SK-N-SH (cell line): ENCODE measurements at regions not wholly inside any gene's neighbourhood (a gene's known extent, or its start where the extent isn't known, plus 50 kb on each side); places are given as distances from the start of the nearest gene placed in this dataset.
A peak's percentile ranks its signal among the peaks of the same experiment; 100 is the strongest.

ENCODE experiments used
- CTCF ChIA-PET: fragments of 300-600, 350-600 bp; formaldehyde crosslinking; extraction: SDS; loops from one replicate; lab custom pipeline; 2021; lab: Yijun Ruan, JAX
- POLR2A ChIA-PET: fragments of 350-600 bp; sonication (Branson Sonifier 250); formaldehyde crosslinking; extraction: SDS; loops from one replicate; lab custom pipeline; 2020; ENCODE audit warnings: antibody characterized with exemption, inconsistent platforms; lab: Yijun Ruan, JAX
- DNase-seq: peaks from one replicate; pipeline ENCODE4 v3.0.0; 2012
- H2AFZ ChIP-seq: fragments of 200-600 bp; sonication (generic); 2 replicates; pipeline ENCODE4 v1.8.1; 2016; ENCODE audit warnings: antibody characterized with exemption, mild to moderate bottlenecking, low read depth
- H3F3A ChIP-seq: fragments of 200-600 bp; sonication (generic); replicated peaks from 2 replicates; pipeline ENCODE3; 2016; ENCODE audit warnings: antibody characterized with exemption, mild to moderate bottlenecking; ENCODE audit not compliant: insufficient read depth
- H3K27ac ChIP-seq, 2 experiments: fragments of 200-500 bp in 1 of 2; fragments of 200-600 bp in 1 of 2; sonication (Bioruptor generic) in 1 of 2; sonication (generic), shearing (Covaris generic) in 1 of 2; 2 replicates each; pipeline versions ENCODE4 v1.5.1 to v1.6.1; 2014 to 2016; ENCODE audit warnings: low read depth in 2 of 2, inconsistent platforms in 1 of 2, low read length in 1 of 2, mild to moderate bottlenecking in 1 of 2, mixed read lengths in 1 of 2
- H3K27me3 ChIP-seq: fragments of 200-600 bp; sonication (generic), shearing (Covaris generic); 2 replicates; pipeline ENCODE4 v1.6.1; 2016; ENCODE audit warnings: mixed run types; ENCODE audit not compliant: insufficient read depth
- H3K36me3 ChIP-seq, 2 experiments: fragments of 200-500 bp in 1 of 2; fragments of 200-600 bp in 1 of 2; sonication (Bioruptor generic) in 1 of 2; sonication (generic) in 1 of 2; replicated peaks in 1 of 2; 2 replicates each; pipeline versions ENCODE3 to v1.5.1; 2014 to 2016; ENCODE audit warnings: low read length in 1 of 2, mild to moderate bottlenecking in 1 of 2; ENCODE audit not compliant: insufficient read depth in 2 of 2, control insufficient read depth in 1 of 2
- H3K4me1 ChIP-seq, 2 experiments: fragments of 200-500 bp in 1 of 2; fragments of 200-600 bp in 1 of 2; sonication (Bioruptor generic) in 1 of 2; sonication (generic), shearing (Covaris generic) in 1 of 2; 2 replicates each; pipeline versions ENCODE4 v1.5.1 to v1.6.1; 2014 to 2016; ENCODE audit warnings: low read depth in 1 of 2, low read length in 1 of 2, mixed run types in 1 of 2; ENCODE audit not compliant: insufficient read depth in 2 of 2, control insufficient read depth in 1 of 2
- H3K4me2 ChIP-seq: fragments of 200-600 bp; sonication (generic), shearing (Covaris generic); 2 replicates; pipeline ENCODE4 v1.6.1; 2017; ENCODE audit warnings: mixed run types
- H3K4me3 ChIP-seq, 2 experiments: fragments of 200-500 bp in 1 of 2; fragments of 200-600 bp in 1 of 2; sonication (Bioruptor generic) in 1 of 2; sonication (generic), shearing (Covaris generic) in 1 of 2; 2 replicates each; pipeline versions ENCODE4 v1.5.1 to v1.8.1; 2014 to 2016; ENCODE audit warnings: low read depth in 2 of 2, inconsistent platforms in 1 of 2, low read length in 1 of 2, mild to moderate bottlenecking in 1 of 2, mixed read lengths in 1 of 2, moderate library complexity in 1 of 2
- H3K79me2 ChIP-seq: fragments of 200-600 bp; sonication (generic); 2 replicates; pipeline ENCODE4 v1.8.1; 2017; ENCODE audit warnings: mild to moderate bottlenecking; ENCODE audit not compliant: insufficient read depth
- H3K9ac ChIP-seq: fragments of 200-600 bp; sonication (generic); 2 replicates; pipeline ENCODE4 v1.6.1; 2017; ENCODE audit warnings: mixed run types
- H3K9me2 ChIP-seq: fragments of 200-600 bp; sonication (generic); 2 replicates; pipeline ENCODE4 v1.6.1; 2017; ENCODE audit warnings: mixed run types
- H3K9me3 ChIP-seq: fragments of 200-600 bp; sonication (generic); 2 replicates; pipeline ENCODE4 v1.6.1; 2017; ENCODE audit warnings: mixed run types, mild to moderate bottlenecking, moderate library complexity
- H4K20me1 ChIP-seq: fragments of 200-600 bp; sonication (generic); 2 replicates; pipeline ENCODE4 v1.6.1; 2017; ENCODE audit warnings: mild to moderate bottlenecking, mixed run types; ENCODE audit not compliant: insufficient read depth
- ELF1 ChIP-seq: IDR thresholded peaks from 2 replicates; pipeline ENCODE4 v1.4.0; 2012
- EP300 ChIP-seq, 2 experiments: IDR thresholded peaks; 2 replicates each; pipeline versions ENCODE4 v1.4.0 to v1.6.1; 2012; ENCODE audit warnings: borderline replicate concordance in 1 of 2, low read depth in 1 of 2, low read length in 1 of 2
- EZH2phosphoT487 ChIP-seq: fragments of 200-600 bp; sonication (generic); IDR thresholded peaks from 2 replicates; pipeline ENCODE4 v1.6.1; 2017; ENCODE audit warnings: low read depth, mixed run types, mild to moderate bottlenecking, antibody characterized with exemption, moderate library complexity, borderline replicate concordance
- FOSL2 ChIP-seq: IDR thresholded peaks from 2 replicates; pipeline ENCODE4 v1.4.0; 2012; ENCODE audit warnings: low read depth, mild to moderate bottlenecking, moderate library complexity, borderline replicate concordance
- FOXJ3 ChIP-seq: sonication (generic); formaldehyde crosslinking; IDR thresholded peaks from 2 replicates; pipeline ENCODE4 v1.5.1; 2020; ENCODE audit warnings: mild to moderate bottlenecking, missing genetic modification reagents
- GABPA ChIP-seq: IDR thresholded peaks from 2 replicates; pipeline ENCODE4 v1.4.0; 2012; ENCODE audit warnings: low read depth, mild to moderate bottlenecking
- IRF3 ChIP-seq: fragments of 150-350 bp; IDR thresholded peaks from 2 replicates; pipeline ENCODE4 v1.6.1; 2016; ENCODE audit warnings: mild to moderate bottlenecking, low read depth, low read length
- JUND ChIP-seq: IDR thresholded peaks from 2 replicates; pipeline ENCODE4 v1.4.0; 2012
- MAX ChIP-seq: IDR thresholded peaks from 2 replicates; pipeline ENCODE4 v1.4.0; 2012; ENCODE audit warnings: low read depth
- MEF2A ChIP-seq: IDR thresholded peaks from 2 replicates; pipeline ENCODE4 v1.4.0; 2012; ENCODE audit warnings: low read depth, borderline replicate concordance
- NFIC ChIP-seq: IDR thresholded peaks from 2 replicates; pipeline ENCODE4 v1.4.0; 2012; ENCODE audit warnings: borderline replicate concordance
- NRF1 ChIP-seq: IDR thresholded peaks from 2 replicates; pipeline ENCODE4 v1.6.1; 2012; ENCODE audit warnings: low read depth, mild to moderate bottlenecking, low read length
- POLR2AphosphoS5 ChIP-seq: IDR thresholded peaks from 2 replicates; pipeline ENCODE4 v1.6.1; 2012; ENCODE audit warnings: low read depth, low read length
- SIN3A ChIP-seq: IDR thresholded peaks from 2 replicates; pipeline ENCODE4 v1.6.1; 2012; ENCODE audit warnings: low read depth, mild to moderate bottlenecking, low read length, moderate library complexity, borderline replicate concordance
- SMC3 ChIP-seq: IDR thresholded peaks from 2 replicates; pipeline ENCODE4 v1.6.1; 2012; ENCODE audit warnings: low read depth, low read length, improper control_type of control experiment
- TCF12 ChIP-seq: IDR thresholded peaks from 2 replicates; pipeline ENCODE4 v1.4.0; 2012
- USF1 ChIP-seq: IDR thresholded peaks from 2 replicates; pipeline ENCODE4 v1.4.0; 2012; ENCODE audit warnings: low read depth, borderline replicate concordance
- USF2 ChIP-seq: fragments of 150-350 bp; IDR thresholded peaks from 2 replicates; pipeline ENCODE4 v1.6.1; 2017; ENCODE audit warnings: antibody characterized with exemption, low read length, low read depth, borderline replicate concordance
- ZBTB33 ChIP-seq: IDR thresholded peaks from 2 replicates; pipeline ENCODE4 v1.4.0; 2012; ENCODE audit warnings: low read depth, borderline replicate concordance
- WGBS: methylation state at CpG from one replicate; pipeline ENCODE4 v1.1.6; 2017; ENCODE audit warnings: low lambda C conversion rate; 5-methylcytosine and 5-hydroxymethylcytosine counted together

GRCh38 chr1:60959701-60960100 is 122.7 kb upstream of the NFIA start:
- TF ChIP-seq FOXJ3 (CRISPR knock-in tag): no peak
- TF ChIP-seq NRF1: no peak
- TF ChIP-seq EP300 (IDR thresholded peaks at IDR 0.05; ENCODE audit: borderline replicate concordance in 1 of 2, low read depth in 1 of 2, low read length in 1 of 2): no peak
- peak; percentile 49; the same call in 1 of the 2 replicates for TF ChIP-seq TCF12
- TF ChIP-seq IRF3: no peak
- TF ChIP-seq, all 33 proteins: peak for 1
- no peak overlapping the region for H2AFZ ChIP-seq
- no peaks in the 10 kb centered on the region for H3K27me3 ChIP-seq
- no peaks in the 10 kb centered on the region for H4K20me1 ChIP-seq
- peaks cover 0 to 7% of the 10 kb centered on the region in 2 experiments for H3K36me3 ChIP-seq
- ChIA-PET CTCF (interaction anchor here (0.7 to 2.9 kb wide), 4 partner anchors 10 to 988 kb away, joined by 3 to 18 read pairs (median 3); no protein-coding TSS in a partner anchor), POLR2A (no interaction called here)
- no peak overlapping the region for H3K4me3 ChIP-seq
- no peak for DNase-seq
- peaks cover 15 to 33% of the 10 kb centered on the region in 2 experiments; a peak in 2 of 4 replicates for H3K4me1 ChIP-seq
- H3F3A ChIP-seq: no peaks in the 10 kb centered on the region
- H3K9me3 ChIP-seq: no peaks in the 10 kb centered on the region
- 55% methylated on average over 1 of the region's 1 CpG for WGBS
- H3K27ac ChIP-seq: peak overlapping the region; percentile 67 to 86
- H3K9me2 ChIP-seq: no peaks in the 10 kb centered on the region
- no peaks in the 10 kb centered on the region for H3K79me2 ChIP-seq
- no peak overlapping the region for H3K9ac ChIP-seq
- no peak overlapping the region for H3K4me2 ChIP-seq

GRCh38 chr1:60958001-60958400 is 124.4 kb upstream of the NFIA start:
- H3K9me2 ChIP-seq: no peaks in the 10 kb centered on the region
- no peak overlapping the region for H2AFZ ChIP-seq
- H3K4me1 ChIP-seq: peaks cover 15 to 33% of the 10 kb centered on the region in 2 experiments; a peak in 2 of 4 replicates
- no peak for DNase-seq
- peak overlapping the region in 1 of 2 experiments; percentile 34; a peak in 2 of 4 replicates for H3K27ac ChIP-seq
- H3K79me2 ChIP-seq: no peaks in the 10 kb centered on the region
- H3K4me3 ChIP-seq: no peak overlapping the region
- H3K9me3 ChIP-seq: no peaks in the 10 kb centered on the region
- no peak for TF ChIP-seq ZBTB33
- no peak for TF ChIP-seq NFIC
- TF ChIP-seq SIN3A: no peak
- TF ChIP-seq EZH2phosphoT487: no peak
- no peak for TF ChIP-seq MEF2A
- TF ChIP-seq USF2: no peak
- TF ChIP-seq JUND: no peak
- no peak for TF ChIP-seq TCF12
- no peak for TF ChIP-seq ELF1
- no peak for TF ChIP-seq POLR2AphosphoS5
- TF ChIP-seq GABPA: no peak
- TF ChIP-seq EP300 (IDR thresholded peaks at IDR 0.05; ENCODE audit: borderline replicate concordance in 1 of 2, low read depth in 1 of 2, low read length in 1 of 2): no peak
- TF ChIP-seq MAX: no peak
- no peak for TF ChIP-seq FOSL2
- TF ChIP-seq SMC3: no peak
- TF ChIP-seq USF1: no peak
- no peak overlapping the region for H3K4me2 ChIP-seq
- H3K27me3 ChIP-seq: no peaks in the 10 kb centered on the region
- no peaks in the 10 kb centered on the region for H3F3A ChIP-seq
- ChIA-PET POLR2A (no interaction called here), CTCF (no interaction called here)
- peaks cover 0 to 3% of the 10 kb centered on the region in 2 experiments for H3K36me3 ChIP-seq
- no peaks in the 10 kb centered on the region for H4K20me1 ChIP-seq
- H3K9ac ChIP-seq: no peak overlapping the region
- 78% methylated on average over 3 of the region's 3 CpGs for WGBS
